OCI-LY7 (cell line): ENCODE measurements at regions not wholly inside any gene's neighbourhood (a gene's known extent, or its start where the extent isn't known, plus 50 kb on each side); places are given as distances from the start of the nearest gene placed in this dataset.

Source experiments
- CTCF ChIP-seq: fragments of 200-600 bp; sonication (generic); conservative IDR thresholded peaks from 2 replicates; pipeline ENCODE4 v1.5.1; 2014; ENCODE audit warnings: mild to moderate bottlenecking, antibody characterized with exemption, low read length, moderate library complexity, mixed read lengths
- EZH2phosphoT487 ChIP-seq: fragments of 200-600 bp; sonication (generic); IDR thresholded peaks from 2 replicates; pipeline ENCODE4 v1.6.1; 2018; ENCODE audit warnings: low read depth, borderline replicate concordance, mild to moderate bottlenecking, mixed run types, antibody characterized with exemption, low read length, moderate library complexity, mixed read lengths

GRCh38 chr3:185311991-185312390, 50.9 kb upstream of the MAP3K13 start:
- TF ChIP-seq EZH2phosphoT487 (no peak), CTCF (no peak)
